Effector CD4-positive, alpha-beta T cell (primary cell): ENCODE measurements at regions not wholly inside any gene's neighbourhood (a gene's known extent, or its start where the extent isn't known, plus 50 kb on each side); places are given as distances from the start of the nearest gene placed in this dataset.

Source experiments
- DNase-seq: peaks from one replicate; pipeline ENCODE4 v3.0.0-alpha.2; 2020

DNA sequence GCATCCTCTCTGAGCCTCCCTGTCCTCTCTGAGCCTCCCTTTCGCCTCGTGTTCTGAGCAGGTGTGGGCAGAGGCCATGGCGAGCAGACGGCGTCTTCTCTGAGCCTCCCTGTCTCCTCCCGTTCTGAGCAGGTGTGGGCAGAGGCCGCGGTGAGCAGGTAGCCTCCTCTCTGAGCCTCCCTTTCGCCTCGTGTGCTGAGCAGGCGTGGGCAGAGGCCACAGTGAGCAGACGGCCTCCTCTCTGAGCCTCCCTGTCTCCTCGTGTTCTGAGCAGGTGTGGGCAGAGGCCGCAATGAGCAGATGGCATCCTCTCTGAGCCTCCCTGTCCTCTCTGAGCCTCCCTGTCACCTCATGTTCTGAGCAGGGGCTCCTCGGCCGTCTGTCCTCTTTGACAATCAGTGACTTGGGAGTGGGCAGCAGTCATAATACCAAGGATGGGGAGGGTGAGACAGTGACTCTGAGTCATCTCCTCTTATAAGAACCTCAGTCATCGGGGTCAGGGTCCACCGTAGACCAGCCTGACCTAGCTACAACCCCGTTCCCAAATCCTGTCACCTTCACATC, 395.1 kb upstream of the SALL3 start:
- DNase-seq: no peak

DNA sequence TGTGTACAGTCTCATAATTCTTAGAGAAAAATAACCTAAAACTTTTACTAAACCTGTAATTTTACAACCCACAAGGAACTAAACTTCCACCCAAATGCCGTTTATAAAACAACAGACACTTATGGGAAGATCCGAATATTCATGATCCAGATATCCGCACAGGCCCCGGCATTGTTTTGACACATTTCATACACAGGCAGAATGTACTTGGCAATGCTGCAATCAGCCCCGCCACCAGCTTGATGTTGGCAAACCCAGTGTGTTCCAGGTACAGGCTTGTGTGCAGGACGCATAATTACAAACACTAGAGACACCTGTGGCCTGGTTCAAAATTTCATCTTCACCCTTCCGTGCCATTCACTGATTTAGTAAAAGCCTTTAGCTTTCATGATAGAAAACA, 393.0 kb upstream of the SALL3 start:
- no peak for DNase-seq

DNA sequence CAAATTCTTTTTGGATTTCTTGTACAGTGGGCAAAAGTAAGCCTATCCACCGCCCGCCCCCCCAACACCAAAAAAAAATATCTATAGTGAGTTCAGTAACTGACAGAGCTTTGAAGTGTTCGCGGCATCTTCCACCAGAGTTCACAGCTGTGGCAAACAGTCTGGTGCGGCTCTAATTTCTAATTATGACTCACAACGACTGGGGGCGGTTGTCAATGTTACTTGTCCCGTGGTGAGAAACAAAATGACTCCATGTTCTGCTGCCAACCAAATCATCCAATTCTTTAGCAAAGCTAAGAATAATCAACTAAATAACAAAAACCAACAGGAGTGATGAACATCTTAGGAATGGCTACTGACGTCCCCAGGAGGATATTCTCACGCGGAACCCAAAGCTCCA, 392.5 kb upstream of the SALL3 start:
- no peak for DNase-seq

DNA sequence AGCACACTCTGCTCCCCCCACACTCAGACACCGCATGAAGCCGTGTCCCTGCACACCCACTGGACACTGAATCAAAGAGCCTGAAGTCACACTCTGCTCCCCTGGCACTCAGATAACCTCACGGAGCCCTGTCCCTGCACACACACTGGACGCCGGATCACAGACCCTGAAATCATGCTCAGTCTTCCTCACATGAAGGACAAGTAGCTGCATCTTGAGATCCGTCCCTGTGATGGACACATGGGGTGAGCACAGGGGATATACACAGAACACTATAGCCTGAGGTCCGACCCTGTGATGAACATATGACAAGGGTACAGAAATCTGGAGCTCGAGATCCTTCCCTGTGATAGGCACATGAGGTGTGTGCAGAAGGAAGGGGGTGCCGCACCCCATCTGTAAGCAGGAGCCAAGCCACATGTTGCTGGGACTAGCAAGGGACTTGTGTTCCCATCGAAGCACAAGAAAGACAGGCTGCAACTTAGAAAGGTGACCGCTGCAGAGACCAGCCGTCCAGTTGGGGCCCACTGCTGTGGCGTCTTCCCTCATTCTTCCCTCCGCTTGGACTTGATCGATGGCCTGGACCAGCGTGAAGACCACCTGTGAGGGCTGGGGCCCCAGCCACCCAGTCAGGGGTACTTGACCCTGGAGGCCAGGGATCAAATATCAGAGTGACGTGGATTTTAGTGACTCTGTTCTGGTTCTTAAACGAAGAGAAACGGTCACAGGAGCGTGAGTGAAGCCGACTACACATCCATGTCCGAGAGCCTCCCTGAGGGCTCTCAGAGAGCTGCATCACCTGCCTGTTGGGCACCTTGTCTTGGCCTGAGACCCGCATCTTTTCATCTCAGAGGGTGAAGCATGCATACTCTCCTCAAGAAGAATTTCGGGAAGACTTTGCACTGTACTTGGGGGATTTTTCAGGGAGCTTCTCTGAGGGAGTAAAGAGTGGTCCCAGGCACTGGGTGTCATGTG, 391.7 kb upstream of the SALL3 start:
- no peak for DNase-seq

DNA sequence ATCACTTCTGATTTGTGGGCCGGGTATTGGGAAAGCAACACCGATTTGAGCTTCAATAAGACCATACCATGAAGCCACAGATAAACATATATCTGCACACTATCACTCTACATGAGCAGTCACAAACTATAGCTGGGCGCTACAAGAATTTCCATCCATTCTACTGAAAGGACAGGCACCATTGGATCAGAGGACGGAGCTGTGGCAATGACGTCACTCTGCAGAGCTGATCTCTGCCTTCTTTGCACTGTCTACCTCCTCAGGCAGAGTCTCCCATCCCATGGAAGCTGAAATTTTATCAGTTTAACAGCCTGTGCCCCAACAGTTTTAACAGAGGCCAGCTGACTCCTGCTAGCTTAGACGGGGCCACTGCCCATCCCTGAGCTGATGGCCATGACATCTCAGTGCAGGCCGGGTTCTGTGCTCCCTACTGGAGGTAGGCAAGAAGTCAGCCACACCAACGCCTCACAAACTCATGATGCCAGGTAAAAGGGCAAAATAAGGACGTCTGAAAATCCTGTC, 389.6 kb upstream of the SALL3 start:
- no peak for DNase-seq

DNA sequence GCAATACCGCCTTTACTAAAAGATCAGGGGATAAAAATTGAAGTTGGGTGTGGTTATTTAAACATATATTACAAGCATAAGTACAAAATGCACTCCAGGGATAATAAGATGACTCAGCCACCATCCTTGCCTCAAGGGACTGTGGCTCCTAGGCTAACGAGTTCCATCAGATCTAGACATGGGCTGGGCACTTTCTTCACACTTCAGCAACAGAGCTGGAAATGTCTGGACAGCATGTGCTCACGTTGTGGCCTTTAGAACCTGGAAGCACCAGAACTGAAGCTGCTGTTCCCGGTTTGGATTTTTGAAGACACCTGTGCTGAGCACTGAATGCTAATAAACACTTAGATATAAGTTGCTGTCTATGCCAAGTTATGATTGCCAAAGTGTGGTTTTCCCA, 384.2 kb upstream of the SALL3 start:
- DNase-seq: no peak

DNA sequence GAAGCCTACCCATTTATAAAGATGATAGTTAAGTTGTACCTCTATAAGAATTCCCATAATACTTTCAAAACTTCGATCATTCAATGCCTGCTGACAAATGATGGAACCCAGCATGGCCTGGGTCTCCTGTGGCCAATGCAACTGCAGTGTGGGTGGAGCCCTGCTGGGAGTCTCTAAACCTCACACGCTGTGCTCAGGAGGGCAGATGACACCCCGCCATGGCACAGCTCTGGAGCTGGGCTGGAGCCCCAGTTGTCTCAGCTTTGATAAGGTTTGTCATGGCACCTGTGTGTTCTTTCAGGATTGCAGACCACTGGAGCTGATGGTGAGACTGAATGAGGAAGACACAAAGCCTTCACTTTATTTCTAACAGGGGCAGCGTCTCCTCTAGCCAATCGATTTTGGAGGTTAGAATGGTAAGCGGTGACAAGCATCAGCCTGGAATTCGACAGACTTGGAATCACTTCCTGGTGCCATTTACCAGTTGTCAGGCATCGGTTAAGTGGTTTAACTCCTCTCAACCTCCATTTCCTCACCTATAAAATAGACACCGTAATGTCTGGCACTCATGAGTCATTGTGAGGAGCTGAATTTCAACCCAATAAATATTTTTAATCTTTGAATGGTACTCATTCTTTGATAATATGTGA, 383.6 kb upstream of the SALL3 start:
- DNase-seq: no peak

DNA sequence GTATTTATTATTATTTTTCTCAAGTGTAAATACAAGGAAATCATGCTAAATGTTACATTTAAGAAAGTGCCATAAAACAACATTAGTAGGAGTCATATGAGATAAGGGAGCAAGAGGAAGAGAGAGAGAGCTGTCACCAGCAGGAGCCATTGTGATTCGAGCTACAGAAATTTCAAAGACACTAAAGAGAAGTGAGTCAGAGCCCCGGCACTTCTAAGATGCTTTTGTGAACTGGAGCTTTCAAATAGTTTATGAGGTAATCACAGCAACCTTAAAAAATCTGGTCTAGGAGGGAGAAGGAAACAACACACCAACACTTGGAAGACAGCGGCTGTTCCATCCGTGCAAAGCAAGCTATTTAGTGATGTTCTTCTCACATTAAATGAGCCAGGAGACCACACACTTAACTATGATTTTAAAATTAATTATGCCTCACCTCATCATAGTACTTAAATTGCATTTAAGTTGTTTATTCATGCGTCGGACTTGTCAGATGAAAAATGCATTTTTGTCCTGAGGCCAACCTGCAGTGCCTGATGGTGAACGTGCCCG, 382.7 kb upstream of the SALL3 start:
- DNase-seq: no peak

DNA sequence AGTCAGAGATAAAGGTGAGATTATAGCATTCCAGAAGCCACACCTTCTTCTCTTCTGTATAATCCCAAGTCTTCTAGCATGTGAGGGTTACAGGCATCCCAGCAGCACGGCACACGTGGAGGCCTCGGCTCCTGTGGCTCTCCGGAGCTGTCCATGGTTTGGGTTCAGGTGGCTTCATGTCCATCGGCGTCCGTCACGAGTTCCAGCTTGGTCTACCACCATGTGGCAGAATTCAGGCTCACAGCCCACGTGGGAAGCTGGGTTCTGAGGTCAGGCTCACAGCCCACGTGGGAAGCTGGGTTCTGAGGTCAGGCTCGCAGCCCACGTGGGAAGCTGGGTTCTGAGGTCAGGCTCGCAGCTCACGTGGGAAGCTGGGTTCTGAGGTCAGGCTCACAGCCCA, 378.3 kb upstream of the SALL3 start:
- DNase-seq: no peak

DNA sequence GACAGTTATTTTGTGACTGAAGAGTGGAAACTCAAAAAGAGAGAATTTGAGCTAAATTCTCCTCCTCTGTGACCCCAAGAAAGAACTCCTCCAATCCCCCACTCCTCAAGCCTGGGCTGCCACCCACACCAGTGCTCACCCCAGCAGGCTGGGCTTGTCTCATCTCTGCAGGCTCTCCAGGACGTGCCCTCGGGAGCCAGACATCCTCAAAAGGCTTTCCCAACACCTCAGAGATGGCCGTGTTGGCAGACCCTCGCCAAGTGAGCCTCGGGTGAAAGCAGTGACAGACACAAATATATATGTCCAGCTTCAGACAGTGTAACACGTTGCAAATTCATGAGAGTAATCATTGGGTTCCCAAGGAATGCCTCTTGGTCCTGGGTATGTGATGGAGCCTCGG, 377.7 kb upstream of the SALL3 start:
- no peak for DNase-seq

DNA sequence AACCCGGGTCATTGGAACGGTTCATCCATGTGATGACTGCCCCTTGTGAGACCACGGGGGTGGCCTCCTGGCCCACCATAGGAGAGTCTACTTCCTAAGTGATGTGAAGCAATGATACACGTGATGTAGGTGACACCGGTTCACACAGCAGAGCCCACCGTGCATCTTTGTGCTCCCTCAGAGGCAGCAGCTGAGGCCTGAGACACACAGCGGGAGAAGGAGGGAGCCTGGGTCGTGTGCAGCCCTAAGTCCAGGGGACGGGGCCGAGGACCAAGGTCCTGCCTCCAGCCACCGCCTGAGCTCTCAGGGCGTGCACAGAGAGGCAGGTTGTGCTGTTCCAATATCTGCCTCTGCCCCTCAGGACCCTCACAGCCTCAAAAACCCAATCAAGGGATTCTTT, 377.2 kb upstream of the SALL3 start:
- no peak for DNase-seq

DNA sequence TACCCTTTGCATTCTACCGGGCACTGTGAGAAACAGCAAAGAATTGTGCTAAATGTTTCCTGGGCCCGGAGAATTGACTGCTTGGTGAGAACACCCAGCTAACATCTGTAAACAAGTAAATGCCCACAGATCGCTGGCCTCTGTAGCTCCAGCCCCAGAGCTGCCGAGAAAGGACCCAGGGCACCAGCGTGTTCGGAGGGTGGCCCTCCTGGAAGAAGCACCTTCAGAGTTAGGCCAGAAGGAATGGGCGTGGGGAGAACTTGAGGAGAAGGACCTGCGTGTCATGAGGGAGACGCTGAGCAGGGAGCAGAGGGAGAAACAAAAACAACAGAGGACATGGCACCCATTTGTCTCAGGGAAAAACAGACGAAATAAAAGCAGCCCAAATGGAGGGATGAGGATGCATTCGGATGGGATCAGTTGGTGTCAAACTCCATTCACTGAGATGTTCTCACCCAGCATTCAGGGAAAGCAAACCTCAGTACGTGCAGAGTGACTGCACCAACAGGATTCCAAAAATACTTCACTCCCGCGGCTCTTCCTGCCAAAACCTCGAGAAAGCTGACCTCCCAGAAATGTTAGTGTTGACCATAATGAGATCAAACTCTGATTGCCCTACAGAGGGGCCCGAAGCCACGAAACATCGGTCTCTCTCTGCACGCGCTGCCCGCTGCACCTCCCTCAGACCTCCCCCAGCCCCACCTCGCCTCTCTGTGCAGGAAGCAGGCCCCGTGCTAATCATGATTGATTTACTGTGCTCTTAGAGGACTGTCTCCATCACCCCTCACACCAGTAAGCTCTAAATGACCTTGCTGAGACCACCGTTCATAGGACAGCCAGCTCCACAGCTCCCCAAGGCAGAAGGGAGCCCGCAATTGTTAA, 376.3 kb upstream of the SALL3 start:
- no peak for DNase-seq

DNA sequence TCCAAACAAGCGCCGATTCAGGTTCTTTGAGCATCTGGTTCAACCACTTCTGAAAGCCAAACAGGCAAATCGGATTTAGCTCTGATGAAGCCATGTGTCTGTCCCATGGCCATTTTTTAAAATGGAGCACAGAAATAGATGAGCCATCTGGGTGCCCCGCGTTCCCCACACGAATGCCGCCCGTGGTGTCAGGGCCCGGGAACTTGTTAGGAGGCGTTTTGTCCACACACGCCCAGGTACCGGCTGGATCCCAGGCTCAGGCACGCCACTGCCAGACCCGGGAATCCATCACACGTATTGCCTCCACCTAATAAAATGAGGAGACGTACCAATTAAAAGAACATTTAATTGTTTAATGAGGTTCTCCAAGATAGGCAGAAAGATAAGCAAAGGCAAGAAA, 374.4 kb upstream of the SALL3 start:
- DNase-seq: no peak

DNA sequence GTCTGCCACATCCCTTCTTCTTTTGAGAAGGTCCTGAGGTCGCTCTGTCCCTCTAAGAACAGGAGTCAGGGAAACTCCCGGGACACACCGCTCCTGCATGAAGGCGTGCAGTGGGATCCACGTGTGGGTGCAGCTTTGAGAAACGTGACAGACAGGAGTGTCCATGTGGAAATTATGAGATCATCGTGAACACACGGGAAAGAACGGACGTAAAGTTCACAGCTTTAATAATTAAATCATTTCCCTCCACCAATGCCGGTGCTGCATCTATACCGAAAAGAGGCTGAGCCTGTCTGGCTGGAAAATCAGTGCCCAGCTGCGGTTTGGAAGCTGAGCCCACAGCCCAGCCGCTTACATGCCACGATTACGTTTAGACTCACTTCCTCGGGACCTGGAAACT, 372.4 kb upstream of the SALL3 start:
- DNase-seq: no peak

DNA sequence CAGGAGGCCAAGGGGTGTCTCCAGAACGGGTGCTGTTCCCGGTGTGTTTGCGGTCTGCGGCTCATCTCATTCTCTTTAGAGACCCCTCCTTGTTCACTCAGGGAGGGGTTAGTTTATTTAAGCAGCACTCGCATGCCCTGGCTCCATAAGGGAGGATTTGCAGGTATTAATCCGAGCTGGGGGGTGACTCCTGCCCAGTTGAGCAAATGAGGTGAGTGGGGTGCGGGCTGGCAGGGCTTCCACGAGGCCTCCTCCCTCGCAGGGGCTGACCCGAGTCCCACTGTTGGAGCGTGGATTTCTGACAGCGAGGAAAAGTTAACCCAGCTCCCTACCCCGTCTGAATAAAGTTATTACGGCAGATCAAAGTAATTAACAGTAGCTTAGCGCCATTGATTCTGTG, 371.8 kb upstream of the SALL3 start:
- DNase-seq: no peak

DNA sequence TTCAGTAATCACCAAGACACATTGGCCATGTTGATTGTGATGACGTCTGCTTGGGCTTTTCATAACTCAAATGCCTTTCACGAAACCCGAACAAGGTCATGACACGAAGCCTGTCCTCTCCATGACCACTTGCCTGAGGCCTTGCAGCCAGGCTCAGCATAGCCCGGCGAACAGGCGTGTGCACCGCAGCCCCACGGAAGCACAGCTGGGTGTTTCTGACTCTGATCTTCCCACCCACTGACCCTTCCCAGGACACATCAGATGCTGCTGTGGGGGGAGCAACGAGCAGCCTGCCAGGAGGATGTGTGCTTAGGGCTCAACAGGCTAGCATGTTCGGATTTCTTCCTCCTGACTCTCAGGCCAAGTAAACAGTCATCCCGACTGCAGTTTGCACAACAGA, 369.4 kb upstream of the SALL3 start:
- no peak for DNase-seq

DNA sequence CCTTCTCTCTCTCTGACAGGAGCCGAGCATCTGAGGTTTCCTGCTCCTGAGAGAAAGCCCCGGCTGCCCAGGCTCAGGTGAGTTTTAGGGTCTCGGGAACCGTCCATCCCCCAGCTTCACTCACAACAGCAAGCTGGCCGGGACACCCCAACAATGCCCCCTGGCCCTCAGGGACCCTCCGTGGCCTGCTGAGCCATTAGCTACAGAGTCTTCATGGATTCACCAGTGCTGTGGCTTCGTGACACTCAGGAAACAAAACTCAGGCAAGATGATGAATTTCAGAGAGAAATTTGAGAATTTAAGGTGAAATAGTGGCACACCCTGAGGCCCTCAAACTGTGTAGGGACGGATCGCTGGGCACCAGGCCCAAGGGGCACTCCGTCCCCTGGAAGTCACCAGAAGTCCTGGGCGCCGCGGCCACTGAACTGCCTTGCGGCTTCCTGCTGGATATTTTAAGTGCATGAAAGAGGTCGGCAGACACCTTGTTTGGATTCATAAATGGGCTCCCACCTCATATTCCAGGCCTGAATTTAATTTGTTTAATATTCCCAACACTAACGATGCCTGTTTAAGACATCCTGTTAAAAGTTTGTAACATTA, 368.3 kb upstream of the SALL3 start:
- no peak for DNase-seq

DNA sequence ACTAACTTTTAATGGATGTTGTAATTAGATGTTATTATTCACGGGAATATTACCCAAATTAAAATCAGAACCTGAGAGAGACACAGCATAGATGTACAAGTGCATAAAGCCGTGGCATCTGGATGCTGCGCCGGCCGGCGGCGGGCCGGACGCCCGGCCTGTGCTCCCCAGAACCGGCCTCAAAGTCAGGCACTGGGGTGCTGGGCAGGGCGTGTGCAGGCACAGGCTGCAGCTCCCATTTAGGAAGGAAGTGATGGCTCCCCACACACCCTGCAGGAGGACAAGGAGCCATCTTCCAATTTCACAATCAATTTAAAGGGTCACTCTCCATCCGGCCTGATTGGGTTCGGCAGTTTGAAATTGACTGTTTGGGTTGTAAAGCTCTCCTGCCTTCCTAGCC, 367.7 kb upstream of the SALL3 start:
- no peak for DNase-seq

DNA sequence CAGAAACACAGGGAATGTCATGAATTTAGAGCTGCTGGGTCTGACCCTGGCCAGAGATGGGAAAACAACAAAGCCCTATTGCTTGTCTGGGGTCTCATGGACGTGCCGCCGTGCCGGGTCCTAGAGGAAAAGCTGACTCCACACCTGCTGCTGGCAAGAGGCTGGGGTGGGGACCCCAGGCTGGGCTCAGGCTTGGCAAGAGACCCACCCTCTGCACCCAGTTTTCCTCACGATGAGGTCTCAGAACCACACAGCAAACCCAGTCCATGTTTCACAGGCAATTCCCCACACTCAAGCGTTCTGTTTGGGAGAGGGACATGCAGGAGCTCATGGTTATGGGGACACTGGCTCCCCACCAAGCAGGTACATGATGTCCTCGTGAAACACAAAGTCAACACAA, 367.3 kb upstream of the SALL3 start:
- no peak for DNase-seq

DNA sequence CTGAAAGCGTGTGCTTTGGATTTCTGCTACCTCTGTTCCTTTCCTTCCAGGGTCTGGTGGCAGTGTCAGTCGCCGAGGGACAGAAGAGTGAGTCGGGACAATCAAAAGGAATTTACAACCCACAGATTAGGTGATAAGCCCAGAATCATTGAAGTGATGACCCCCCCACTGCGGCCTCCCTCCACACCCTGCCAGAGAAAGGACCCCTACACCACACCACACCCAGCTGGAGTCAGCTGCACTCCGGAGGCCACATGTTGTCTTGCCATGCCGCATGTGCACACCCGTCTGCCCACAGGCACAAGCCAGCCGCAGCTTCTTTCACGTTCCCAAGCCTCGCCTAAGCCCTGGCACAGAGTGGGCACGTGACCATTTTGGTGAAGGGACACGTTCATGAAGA, 366.8 kb upstream of the SALL3 start:
- DNase-seq: no peak

DNA sequence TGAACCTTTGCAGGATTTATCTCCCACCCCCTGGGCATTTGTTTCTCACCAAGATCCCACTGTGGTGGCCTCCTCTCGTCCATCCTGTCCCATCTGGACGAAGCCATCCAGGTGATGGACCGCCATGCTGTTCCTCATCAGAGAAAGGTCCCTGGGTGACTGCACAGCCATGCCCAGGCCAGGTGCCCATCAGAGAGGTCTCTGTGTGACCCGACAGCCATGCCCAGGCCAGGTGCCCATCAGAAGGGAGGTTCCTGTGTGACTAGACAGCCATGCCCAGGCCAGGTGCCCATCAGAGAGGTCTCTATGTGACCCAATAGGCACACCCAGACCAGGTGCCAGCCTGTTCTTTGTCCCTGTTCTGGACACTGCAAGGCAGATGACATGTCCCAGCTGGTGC, 360.9 kb upstream of the SALL3 start:
- DNase-seq: no peak

DNA sequence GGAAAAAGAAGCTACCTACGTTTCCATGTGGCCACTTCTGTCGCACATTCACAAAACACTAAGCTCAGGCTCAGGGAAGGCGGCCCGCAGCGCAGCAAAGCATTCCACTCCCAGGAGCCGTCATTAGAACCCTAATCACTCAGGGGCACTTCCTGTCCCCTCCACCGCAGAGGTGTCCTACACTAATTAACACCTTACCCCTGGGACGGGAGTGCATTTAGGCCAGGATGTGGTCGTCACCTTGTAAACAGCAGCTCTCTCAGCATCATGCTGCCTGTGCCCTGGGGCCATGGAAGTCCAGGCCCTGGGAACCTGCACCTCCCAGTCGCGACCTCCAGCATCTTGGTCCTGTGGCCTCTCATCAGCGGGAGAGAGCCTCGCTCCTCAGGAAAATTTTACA, 359.8 kb upstream of the SALL3 start:
- DNase-seq: no peak
